ENCODE measurements at regions not wholly inside any gene's neighbourhood (a gene's known extent, or its start where the extent isn't known, plus 50 kb on each side); places are given as distances from the start of the nearest gene placed in this dataset.

DNA sequence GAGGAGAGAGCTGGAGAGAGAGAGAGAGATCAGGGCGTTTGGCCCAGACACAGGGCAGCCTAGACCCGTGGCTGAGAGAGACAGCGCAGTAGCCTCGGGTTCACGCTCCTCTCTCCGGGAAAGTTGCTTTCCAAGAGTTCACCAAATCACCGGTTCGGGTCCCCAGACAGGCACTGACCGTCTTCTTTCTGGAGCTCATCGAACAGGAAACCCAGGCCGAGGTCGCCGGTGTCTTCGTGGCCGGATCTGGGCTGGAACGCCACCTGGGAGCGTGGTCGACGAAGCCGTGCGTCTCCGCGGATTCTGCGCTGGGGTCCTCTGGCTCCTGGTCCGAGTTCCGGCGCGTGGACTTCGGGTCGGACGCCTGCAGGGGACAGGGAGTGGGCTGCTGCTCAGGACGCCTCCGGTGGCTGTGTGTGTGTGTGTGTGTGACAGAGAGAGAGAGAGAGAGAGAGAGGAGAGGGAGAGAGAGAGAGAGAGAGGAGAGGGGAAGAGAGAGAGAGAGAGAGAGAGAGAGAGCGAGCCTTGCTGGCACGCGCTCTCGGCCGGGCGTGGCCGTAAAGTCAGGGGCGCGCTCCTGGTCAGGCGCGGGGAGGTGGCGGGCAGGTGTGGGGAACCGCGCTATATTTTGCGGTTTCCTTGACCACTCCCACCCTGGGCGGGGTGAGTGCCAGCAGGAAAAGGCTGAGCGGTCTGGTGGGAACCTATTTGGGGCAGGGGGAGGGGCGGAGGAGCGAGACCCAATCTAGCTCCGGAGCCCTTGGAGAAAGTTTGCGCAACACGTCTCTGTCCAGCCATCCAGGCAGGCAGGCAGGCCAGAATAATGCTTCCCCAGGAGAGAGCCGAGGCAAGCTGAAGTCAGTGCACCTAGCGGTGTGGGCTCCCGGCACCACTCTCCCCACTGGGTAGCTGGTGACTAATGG, 62.1 kb downstream of the RHOXF2B start:
- intact Hi-C loops (cut with micrococcal nuclease; ENCODE audit: unreplicated experiment): no loop called here
- ChIA-PET POLR2A (ENCODE audit: low non-redundant PET) (no interaction called here), CTCF (no interaction called here)
- H3K4me3 ChIP-seq (ENCODE audit: low read depth, low read length, poor library complexity, severe bottlenecking): no peak overlapping the region
- no peaks in the 10 kb centered on the region for H3K36me3 ChIP-seq (ENCODE audit: insufficient read depth, low read length, poor library complexity, severe bottlenecking)
- no peak for DNase-seq (ENCODE audit: low spot score)
- peaks cover 51% of the 10 kb centered on the region for H3K27me3 ChIP-seq (replicated peaks; ENCODE audit: insufficient read depth, low read depth, low read length, poor library complexity)
- no peaks in the 10 kb centered on the region for H3K9me3 ChIP-seq (ENCODE audit: low read depth, low read length, poor library complexity, severe bottlenecking)
- H3K4me1 ChIP-seq (ENCODE audit: insufficient read depth, low read length, poor library complexity, severe bottlenecking): no peaks in the 10 kb centered on the region
- TF ChIP-seq EZH2 (IDR thresholded peaks at IDR 0.05; ENCODE audit: borderline replicate concordance, low read depth, low read length, poor library complexity, severe bottlenecking): peak; percentile 58
- TF ChIP-seq, protein P1, sequence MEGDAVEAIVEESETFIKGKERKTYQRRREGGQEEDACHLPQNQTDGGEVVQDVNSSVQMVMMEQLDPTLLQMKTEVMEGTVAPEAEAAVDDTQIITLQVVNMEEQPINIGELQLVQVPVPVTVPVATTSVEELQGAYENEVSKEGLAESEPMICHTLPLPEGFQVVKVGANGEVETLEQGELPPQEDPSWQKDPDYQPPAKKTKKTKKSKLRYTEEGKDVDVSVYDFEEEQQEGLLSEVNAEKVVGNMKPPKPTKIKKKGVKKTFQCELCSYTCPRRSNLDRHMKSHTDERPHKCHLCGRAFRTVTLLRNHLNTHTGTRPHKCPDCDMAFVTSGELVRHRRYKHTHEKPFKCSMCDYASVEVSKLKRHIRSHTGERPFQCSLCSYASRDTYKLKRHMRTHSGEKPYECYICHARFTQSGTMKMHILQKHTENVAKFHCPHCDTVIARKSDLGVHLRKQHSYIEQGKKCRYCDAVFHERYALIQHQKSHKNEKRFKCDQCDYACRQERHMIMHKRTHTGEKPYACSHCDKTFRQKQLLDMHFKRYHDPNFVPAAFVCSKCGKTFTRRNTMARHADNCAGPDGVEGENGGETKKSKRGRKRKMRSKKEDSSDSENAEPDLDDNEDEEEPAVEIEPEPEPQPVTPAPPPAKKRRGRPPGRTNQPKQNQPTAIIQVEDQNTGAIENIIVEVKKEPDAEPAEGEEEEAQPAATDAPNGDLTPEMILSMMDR (conservative IDR thresholded peaks at IDR 0.05; ENCODE audit: low read depth, low read length): no peak
- BruUV-seq (replicated peaks): no TSS peak
- no peak overlapping the region for H3K27ac ChIP-seq (ENCODE audit: low read depth, low read length, poor library complexity, severe bottlenecking)

DNA sequence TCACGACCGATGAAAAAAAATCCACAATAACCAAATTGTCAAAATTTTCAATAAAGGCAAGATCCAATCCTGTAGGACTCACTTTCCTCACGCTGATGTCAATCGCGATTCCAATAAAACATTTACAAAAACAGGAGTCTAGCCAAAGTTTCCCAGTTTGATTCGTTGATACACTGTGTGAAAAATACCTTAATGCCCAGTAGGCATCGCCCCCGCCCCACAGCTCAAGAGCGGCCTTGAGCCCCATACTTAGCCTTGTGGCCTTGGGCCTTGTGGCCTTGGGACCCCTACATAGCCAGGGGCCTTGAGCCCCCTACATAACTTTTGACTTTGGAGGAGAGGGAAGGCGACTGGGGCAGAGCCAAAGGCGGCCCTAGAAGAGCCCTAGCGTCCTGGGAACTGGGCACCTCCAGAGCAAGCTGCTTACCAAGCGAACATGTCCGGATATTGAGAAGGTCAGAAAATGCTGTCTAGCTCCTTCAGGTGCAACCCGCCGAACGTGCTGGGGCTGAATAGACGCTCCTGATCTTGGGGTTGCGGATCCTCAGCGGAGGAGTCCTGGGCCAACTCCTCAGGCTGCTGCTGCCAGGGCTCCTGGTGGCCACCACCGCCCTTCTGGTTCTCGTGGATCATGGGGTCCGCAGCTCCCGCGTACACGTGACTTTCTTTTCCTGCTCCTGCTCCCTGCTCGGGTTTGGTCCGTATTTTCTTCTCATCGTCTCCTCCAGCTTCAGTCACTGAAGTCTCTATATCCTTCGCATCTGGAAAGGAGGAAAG, 62.9 kb downstream of the RHOXF2B start:
- POLR2A ChIA-PET (ENCODE audit: low non-redundant PET): no interaction called here
- no TSS peak for BruUV-seq (replicated peaks)
- intact Hi-C loops (cut with micrococcal nuclease; ENCODE audit: unreplicated experiment): no loop called here
- Histone ChIP-seq H3K27ac (ENCODE audit: low read depth, low read length, poor library complexity, severe bottlenecking) (no peak overlapping the region), H3K36me3 (ENCODE audit: insufficient read depth, low read length, poor library complexity, severe bottlenecking) (no peaks in the 10 kb centered on the region), H3K27me3 (replicated peaks; ENCODE audit: insufficient read depth, low read depth, low read length, poor library complexity) (peaks cover 55% of the 10 kb centered on the region), H3K4me1 (ENCODE audit: insufficient read depth, low read length, poor library complexity, severe bottlenecking) (no peaks in the 10 kb centered on the region), H3K4me3 (ENCODE audit: low read depth, low read length, poor library complexity, severe bottlenecking) (no peak overlapping the region), H3K9me3 (ENCODE audit: low read depth, low read length, poor library complexity, severe bottlenecking) (no peaks in the 10 kb centered on the region)
- CTCF ChIA-PET: no interaction called here
- no peak for TF ChIP-seq EZH2 (IDR thresholded peaks at IDR 0.05; ENCODE audit: borderline replicate concordance, low read depth, low read length, poor library complexity, severe bottlenecking)
- TF ChIP-seq, protein P1 (conservative IDR thresholded peaks at IDR 0.05; ENCODE audit: low read depth, low read length): no peak
- no peak for DNase-seq (ENCODE audit: low spot score)

DNA sequence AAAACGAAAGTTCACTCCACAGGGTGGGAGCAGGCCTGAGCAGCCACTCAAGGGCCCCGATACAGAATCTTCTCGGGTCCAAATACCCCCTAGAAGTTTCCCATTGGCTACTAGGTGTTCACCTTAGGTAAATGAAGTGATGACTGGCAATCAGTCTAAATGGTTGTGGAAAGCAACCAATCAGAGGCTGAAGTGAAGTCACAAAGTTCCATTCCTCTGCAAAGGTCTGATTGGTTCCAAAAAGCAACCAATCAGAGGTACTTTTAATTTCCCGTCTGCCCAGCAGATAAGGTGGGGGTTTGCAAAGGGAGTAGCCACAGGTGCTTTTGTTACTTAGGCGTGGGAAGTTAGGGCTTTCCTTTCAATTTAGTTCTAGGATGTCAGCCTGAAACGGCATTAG, 58.2 kb upstream of the NKAP start:
- Histone ChIP-seq H3K36me3 (ENCODE audit: insufficient read depth, low read length, poor library complexity, severe bottlenecking) (no peaks in the 10 kb centered on the region), H3K27me3 (replicated peaks; ENCODE audit: insufficient read depth, low read depth, low read length, poor library complexity) (peaks cover 63% of the 10 kb centered on the region), H3K9me3 (ENCODE audit: low read depth, low read length, poor library complexity, severe bottlenecking) (no peaks in the 10 kb centered on the region), H3K27ac (ENCODE audit: low read depth, low read length, poor library complexity, severe bottlenecking) (no peak overlapping the region), H3K4me1 (ENCODE audit: insufficient read depth, low read length, poor library complexity, severe bottlenecking) (no peaks in the 10 kb centered on the region), H3K4me3 (ENCODE audit: low read depth, low read length, poor library complexity, severe bottlenecking) (no peak overlapping the region)
- CTCF ChIA-PET: no interaction called here
- POLR2A ChIA-PET (ENCODE audit: low non-redundant PET): no interaction called here
- intact Hi-C loops (cut with micrococcal nuclease; ENCODE audit: unreplicated experiment): no loop called here
- TF ChIP-seq, protein P1 (conservative IDR thresholded peaks at IDR 0.05; ENCODE audit: low read depth, low read length): no peak
- TF ChIP-seq EZH2 (IDR thresholded peaks at IDR 0.05; ENCODE audit: borderline replicate concordance, low read depth, low read length, poor library complexity, severe bottlenecking): no peak
- no peak for DNase-seq (ENCODE audit: low spot score)
- no TSS peak for BruUV-seq (replicated peaks)

All from A673 (cell line).